GM18861 (cell line): ENCODE measurements at regions not wholly inside any gene's neighbourhood (a gene's known extent, or its start where the extent isn't known, plus 50 kb on each side); places are given as distances from the start of the nearest gene placed in this dataset.

Experiments
- ATAC-seq: cut with Tn5 transposase; IDR thresholded peaks from one replicate; pipeline ENCODE4 v1.9.1; 2021; ENCODE audit not compliant: unreplicated experiment

GRCh38 chr5:114018186-114018585 is 343.7 kb upstream of the KCNN2 start:
- no peak for ATAC-seq

DNA sequence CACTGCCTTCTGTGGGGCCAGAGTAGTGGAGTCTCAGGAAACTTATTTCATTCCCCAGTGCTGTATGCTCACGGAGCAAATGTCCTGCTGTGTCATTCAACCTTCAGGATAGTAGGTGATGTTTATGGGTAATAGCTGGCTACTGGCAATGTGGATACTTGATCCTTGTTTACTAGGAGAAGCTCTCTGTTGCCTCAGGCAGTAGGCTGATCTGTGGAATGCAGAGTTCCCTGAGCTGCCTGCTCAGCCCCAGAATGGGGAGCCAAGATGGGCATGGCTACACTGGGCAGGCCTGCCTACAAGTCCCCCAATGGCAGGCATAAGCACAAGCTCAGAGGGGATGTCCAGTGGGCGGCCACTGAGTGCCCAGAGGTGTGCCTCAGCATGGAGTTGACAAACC is 323.1 kb upstream of the KCNN2 start:
- ATAC-seq, result no peak

GRCh38 chr5:114050087-114050486 is 311.8 kb upstream of the KCNN2 start:
- ATAC-seq, result no peak

DNA sequence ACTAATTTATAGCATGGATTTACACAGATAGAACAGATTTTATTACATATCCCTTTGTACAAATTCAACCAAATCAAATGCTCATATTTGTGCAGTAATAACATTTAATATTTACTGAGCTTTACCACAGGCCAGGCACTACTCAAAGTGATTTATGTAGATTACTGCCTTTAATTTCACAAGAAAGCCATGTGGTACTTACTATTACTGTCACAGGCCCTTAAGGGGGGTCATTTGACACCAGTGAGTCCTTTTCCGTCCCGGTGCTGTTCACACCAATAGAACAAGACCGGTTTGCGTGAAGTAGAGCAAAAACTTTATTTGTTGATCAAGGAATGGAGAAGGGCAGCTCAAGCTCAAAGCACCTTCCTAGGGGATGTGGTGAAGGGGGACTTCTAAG is 308.5 kb upstream of the KCNN2 start:
- ATAC-seq, result no peak

DNA sequence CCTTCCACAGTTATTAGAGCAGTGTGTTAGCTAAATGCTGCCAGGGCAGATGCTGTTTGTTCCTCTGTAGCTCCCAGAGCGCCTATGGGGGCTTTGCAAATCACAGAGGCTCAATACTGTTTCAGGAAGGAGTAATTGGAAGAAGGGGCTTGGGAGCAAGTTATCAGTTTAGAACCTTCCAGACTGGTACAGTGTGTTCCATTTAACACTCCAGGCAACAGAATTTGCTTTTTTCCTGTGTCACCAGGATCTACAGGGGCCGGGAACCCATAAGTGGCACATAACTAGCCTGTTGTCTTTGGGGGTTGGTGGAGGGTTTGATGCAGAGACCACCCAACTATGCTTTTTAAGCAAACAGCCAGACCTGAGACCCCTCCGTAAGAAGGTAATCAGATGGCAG is 307.3 kb upstream of the KCNN2 start:
- no peak for ATAC-seq

DNA sequence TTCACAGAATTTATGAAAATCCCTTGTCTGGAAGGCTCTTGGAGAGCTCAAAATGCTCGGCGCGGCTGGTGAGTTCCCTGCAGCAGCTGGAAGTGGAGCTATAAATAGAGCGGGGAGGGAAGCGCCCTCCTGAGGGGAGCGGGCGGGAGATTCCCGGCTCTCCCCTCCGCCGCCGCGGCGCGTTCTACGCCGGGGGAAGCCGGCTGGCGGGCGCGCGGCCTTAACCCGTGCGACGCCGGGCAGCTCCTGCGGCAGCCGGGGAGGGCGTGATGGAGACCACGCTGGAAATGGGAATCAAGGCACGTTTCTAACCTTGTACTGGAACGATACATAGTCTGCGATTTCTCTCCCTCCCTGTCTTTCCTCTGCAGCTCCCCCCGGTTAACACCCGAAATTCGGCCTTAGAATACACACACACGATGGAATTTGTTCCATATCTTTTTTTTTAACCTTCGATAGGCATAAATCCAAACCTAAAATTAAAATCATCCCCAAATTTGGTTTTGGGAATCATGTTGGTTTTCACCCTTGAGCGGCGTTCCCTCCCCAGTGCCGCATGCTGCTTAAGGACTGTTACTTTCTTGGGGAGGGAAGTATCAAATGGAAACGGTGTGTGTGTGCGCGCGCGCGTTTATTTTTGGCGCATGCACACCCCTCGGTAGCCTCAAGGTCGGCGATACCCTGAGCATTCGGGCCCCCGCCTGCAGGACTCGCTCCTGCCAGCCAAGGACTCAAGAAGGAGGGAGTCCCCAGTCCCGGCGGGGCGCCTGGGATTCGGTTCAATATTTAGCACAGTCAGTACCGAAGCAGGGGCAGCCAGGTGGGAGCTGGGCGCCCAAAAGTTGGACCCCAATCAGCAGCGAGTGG is 306.3 kb upstream of the KCNN2 start:
- ATAC-seq, result no peak

DNA sequence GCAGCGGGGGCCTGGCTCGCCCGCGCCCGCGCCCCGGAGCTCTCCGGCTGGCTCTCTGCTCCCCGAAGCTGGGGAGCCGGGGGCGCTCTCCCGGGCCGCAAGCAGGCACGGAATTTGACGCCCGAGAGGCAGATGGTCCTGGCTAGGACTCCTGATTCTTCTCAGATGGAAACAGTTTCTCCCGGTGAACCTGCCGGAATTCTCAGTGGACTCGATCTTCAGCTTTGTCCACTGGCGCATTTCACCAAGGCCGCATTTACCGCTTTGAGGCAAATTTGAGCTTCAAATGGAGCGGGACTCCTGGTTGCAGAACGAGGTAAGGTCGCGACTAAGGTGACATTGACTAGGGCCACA is 305.7 kb upstream of the KCNN2 start:
- no peak for ATAC-seq

DNA sequence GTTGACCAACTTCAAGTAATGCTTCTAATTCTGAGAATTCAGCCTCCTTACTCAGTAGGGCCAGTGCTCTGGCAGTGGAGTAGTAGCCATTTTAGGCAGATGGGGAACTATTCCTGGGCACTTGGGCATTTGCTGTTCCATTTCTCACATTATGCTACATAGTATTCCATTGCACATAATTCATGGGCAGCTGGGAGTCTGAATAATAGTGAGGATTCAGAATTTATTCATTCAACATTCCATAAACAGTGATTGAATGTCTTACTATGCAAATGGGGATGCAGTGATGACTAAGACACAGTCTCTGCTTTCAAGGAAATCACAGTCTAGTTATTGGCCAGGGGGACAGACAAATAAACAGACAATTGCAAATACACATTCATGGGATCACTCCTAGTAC is 301.0 kb upstream of the KCNN2 start:
- ATAC-seq, result no peak

DNA sequence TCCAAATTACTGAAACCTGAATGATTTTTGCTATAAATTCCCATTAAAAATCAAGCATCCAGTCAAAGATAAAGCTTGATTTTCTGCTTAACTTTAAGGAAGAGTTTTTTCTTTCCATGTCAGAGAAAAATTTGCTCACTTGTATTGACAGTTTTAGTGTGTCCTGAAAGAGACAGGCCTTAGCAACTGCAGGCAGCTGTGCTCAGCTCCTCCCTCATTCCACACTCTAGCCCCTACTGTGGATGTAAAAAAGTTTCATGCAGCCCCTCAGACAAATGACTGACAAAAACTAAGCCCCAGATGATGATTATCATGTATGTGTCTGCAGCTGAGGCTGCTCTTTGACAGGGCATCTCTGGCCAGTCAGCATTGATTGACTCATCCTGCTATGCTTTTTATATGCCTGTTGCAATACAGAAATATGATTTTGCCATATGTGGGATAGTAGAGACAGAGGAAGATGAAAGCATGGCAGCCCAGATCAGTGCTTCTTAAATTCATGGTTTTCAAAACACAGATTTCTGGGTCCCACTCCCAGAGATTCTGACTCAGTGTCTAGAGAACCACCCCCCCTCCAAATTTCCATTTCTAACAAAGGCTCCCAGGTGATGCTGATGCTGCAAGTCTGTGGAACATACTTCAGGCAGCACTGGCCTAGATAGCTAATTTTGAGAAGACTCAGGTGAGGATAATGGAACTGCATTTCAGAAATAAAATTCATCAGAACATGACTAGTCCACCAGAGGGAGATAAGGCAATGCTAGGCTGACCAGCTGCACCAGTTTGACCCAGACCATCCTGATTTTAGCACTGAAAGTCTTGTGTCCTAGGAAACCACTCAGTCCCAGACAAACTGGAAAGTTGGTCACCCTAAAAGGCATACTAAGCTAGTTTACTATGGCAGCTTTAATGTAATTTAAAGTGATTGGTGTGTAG is 298.7 kb upstream of the KCNN2 start:
- no peak for ATAC-seq

GRCh38 chr5:114065912-114066311 is 296.0 kb upstream of the KCNN2 start:
- ATAC-seq, result no peak

GRCh38 chr5:114070093-114070722 is 291.7 kb upstream of the KCNN2 start:
- ATAC-seq, result no peak

- no peak for ATAC-seq
Observed at GRCh38 chr5:114089259-114089658, 272.6 kb upstream of the KCNN2 start.

DNA sequence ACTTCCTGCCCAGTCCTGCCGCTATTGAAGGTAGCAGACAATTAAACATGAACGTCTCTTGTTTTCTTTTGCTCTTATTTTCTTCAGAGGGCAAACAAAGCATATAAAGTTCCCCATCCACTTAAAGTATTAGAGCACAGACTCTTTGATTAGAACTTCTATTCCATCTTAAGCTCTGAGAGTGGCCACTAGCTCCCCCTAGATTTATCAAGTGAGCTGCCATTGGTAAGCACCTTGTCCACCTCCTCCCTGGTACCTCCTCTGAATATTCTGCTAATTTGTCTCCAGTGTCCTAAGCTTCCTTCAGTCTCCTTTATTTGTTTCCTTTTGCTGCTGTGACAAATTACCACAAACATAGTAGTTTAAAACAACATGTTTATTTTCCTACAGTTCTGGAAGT is 264.3 kb upstream of the KCNN2 start:
- ATAC-seq, result no peak

DNA sequence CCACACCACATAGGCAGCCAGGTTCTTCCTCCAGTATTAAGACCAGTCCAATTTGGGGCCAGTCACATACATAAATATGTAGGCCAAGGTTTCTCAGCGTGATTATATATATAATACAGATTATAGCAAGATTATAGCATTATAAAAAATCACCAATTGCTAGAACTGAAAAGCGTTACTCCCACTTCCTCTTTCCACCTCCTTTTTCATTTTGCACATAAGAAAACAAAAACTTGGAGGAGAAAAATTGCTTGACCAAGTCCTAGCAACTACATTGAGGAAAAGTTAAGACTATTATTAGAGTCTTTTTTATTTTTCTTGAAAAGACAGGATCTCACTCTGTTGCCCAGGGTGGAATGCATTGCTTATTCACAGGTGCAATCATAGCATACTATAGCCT is 262.7 kb upstream of the KCNN2 start:
- no peak for ATAC-seq

- ATAC-seq, result peak; percentile 59
Observed at GRCh38 chr5:114101153-114101552, 260.7 kb upstream of the KCNN2 start.

GRCh38 chr5:114113604-114114003 is 248.3 kb upstream of the KCNN2 start:
- no peak for ATAC-seq

GRCh38 chr5:114116981-114117380 is 244.9 kb upstream of the KCNN2 start:
- no peak for ATAC-seq

- ATAC-seq, result peak; percentile 89
Observed at GRCh38 chr5:114118511-114118910, 243.4 kb upstream of the KCNN2 start.

DNA sequence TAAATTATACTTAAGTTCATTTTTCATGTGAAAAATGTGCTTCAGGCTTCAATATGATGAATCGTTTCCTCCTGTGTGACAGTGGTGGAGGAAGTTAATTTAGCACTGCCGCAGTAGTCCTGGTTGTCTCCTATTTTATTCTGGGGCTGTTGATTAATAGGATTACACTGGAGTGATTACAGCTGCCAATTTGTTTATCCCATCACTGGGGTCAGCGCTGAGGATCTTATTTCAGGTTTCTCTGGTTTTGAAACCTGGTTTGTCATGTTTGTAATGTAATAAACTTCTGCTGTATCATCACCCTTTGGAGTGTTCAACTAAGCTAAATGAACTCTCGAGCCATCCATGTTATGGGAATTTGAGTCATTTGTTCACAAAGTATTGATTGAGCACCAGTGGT is 241.7 kb upstream of the KCNN2 start:
- ATAC-seq, result no peak

- ATAC-seq, result no peak
Observed at GRCh38 chr5:114122852-114123251, 239.0 kb upstream of the KCNN2 start.

DNA sequence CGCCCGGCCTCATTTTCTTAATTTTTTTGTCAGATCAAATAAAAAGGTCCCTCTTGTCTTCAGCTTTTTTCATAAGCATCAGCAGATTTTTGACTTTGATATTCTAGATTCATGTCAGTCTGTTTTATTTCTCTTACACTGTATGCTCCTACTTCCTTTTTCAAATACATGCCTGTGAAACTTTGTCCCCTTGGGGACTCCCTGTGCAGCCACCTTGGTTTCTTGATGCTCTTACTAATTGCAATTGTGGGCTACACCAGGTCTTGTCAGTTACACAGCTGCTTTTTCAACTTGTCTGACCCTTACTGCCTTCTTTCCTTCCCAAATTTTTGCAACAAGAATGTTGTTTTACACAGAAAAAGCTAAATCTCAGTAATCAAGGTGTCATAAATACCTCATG is 238.2 kb upstream of the KCNN2 start:
- ATAC-seq, result no peak

- ATAC-seq, result no peak
Observed at GRCh38 chr5:114146398-114146797, 215.5 kb upstream of the KCNN2 start.
